Adrenal gland (tissue), 9 donors: ENCODE measurements at regions not wholly inside any gene's neighbourhood (a gene's known extent, or its start where the extent isn't known, plus 50 kb on each side); places are given as distances from the start of the nearest gene placed in this dataset.

ENCODE experiments used
- DNase-seq, 7 donors: peaks; one replicate each; pipeline ENCODE4 v3.0.0-alpha.2; 2019 to 2020
- H3K27ac ChIP-seq, 5 donors: fragments of 200-600 bp; sonication (generic) in 4 of 5; 1 replicate in 3 of 5; 2 replicates in 2 of 5; pipeline versions ENCODE4 v1.5.1 to v1.8.0; 2016 to 2020; ENCODE audit warnings: mild to moderate bottlenecking in 1 of 5
- H3K27me3 ChIP-seq: fragments of 200-600 bp; 2 replicates; pipeline ENCODE4 v1.8.0; 2021
- H3K36me3 ChIP-seq, 2 donors: fragments of 200-600 bp; replicated peaks in 1 of 2; 1 replicate in 1 of 2; 2 replicates in 1 of 2; pipeline versions ENCODE4 v1.5.1 to v1.8.0; 2018 to 2022
- H3K4me1 ChIP-seq, 2 donors: fragments of 200-600 bp; replicated peaks in 1 of 2; 1 replicate in 1 of 2; 2 replicates in 1 of 2; pipeline versions ENCODE4 v1.5.1 to v1.8.0; 2018 to 2021
- H3K4me3 ChIP-seq, 4 donors: fragments of 200-600 bp; sonication (generic) in 3 of 4; one replicate each; pipeline ENCODE4 v1.5.1; 2016 to 2018
- H3K9me3 ChIP-seq, 3 donors: fragments of 200-600 bp; sonication (generic) in 1 of 3; replicated peaks in 1 of 3; 1 replicate in 2 of 3; 2 replicates in 1 of 3; pipeline versions ENCODE4 v1.5.1 to v1.8.0; 2016 to 2021
- CTCF ChIP-seq, 6 experiments: fragments of 450-650 bp in 4 of 6; fragments of 200-600 bp in 2 of 6; sonication (generic) in 1 of 6; IDR thresholded peaks; 1 replicate in 5 of 6; 2 replicates in 1 of 6; pipeline versions ENCODE4 v1.5.1 to v1.8.0; 2016 to 2021; ENCODE audit warnings: antibody characterized with exemption in 6 of 6, mild to moderate bottlenecking in 2 of 6, moderate library complexity in 1 of 6
- POLR2A ChIP-seq, 2 donors: fragments of 450-650 bp; IDR thresholded peaks; one replicate each; pipeline ENCODE4 v1.6.1; 2017; ENCODE audit warnings: antibody characterized with exemption in 2 of 2, mild to moderate bottlenecking in 2 of 2, moderate library complexity in 1 of 2
- WGBS, 4 donors: extraction: QIAGEN DNeasy Blood & Tissue Kit in 2 of 4; methylation state at CpG; one replicate each; pipeline versions ENCODE4 v1.1.5 to v1.1.7; 2013 to 2017; 5-methylcytosine and 5-hydroxymethylcytosine counted together
- intact Hi-C, 2 donors: fragments of 100-400 bp; cut with DNase I; formaldehyde crosslinking; loops; one replicate each; pipeline versions ENCODE4 v1.14.1 to v1.15.0; 2022 to 2023
- donor health status: healthy with polysubstance abuse.
- donor health status: Bipolar disorder and iron deficiency.
- donor health status: DM: yes; HTN: yes; CAD: no.
- donor health status: DM: no; HTN: no; CAD: no.
- donor health status: DM: no; HTN: no; CAD: no.

DNA sequence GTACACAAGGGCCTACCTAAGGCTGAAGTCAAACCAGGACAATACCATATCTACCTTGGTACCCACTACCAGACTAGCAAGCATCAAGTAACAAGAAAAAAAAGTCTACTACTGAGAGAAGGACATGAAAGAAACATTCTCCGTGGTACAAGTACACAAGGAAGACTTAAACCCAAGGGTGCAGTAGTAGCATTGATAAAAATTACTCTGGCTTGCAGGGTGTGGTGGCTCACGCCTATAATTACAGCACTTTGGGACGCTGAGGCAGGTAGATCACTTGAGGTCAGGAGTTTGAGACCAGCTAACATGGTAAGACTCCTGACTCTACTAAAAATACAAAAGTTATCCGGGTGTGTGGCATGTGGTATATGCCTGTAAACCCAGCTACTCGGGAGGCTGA, 386.5 kb upstream of the PMFBP1 start:
- 94 to 97% (median 95%) methylated on average over 5 of the region's 5 CpGs for WGBS, 4 donors
- Histone ChIP-seq H3K4me3 (no peak overlapping the region), H3K4me1 (no peaks in the 10 kb centered on the region), H3K9me3 (no peaks in the 10 kb centered on the region), H3K36me3 (no peaks in the 10 kb centered on the region), H3K27ac (no peak overlapping the region), H3K27me3 (no peaks in the 10 kb centered on the region)
- intact Hi-C loops, result no loop called here
- DNase-seq, result no peak
- TF ChIP-seq CTCF (IDR thresholded peaks at IDR 0.05), result no peak

DNA sequence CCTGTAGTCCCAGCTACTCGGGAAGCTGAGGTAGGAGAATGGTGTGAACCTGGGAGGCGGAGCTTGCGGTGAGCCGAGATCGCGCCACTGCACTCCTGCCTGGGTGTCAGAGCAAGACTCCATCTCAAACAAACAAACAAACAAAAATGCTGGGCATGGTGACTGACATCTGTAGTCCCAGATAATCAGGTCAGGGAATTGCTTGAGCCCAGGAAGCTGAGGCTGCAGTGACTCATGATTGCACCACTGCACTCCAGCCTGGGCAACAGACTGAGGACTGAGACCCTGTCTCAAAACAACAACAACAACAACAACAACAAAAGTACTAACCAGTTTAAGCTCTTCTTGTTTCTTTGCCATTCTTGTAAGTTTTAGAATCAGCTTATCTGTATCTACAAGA, 383.0 kb upstream of the PMFBP1 start:
- 91 to 98% (median 96%) methylated on average over 6 of the region's 6 CpGs for WGBS, 4 donors
- no peak overlapping the region for H3K27ac ChIP-seq
- no peak overlapping the region for H3K4me3 ChIP-seq
- H3K27me3 ChIP-seq, result no peaks in the 10 kb centered on the region
- H3K36me3 ChIP-seq, result no peaks in the 10 kb centered on the region
- no peak for DNase-seq
- intact Hi-C loops, result no loop called here
- H3K9me3 ChIP-seq, result no peaks in the 10 kb centered on the region
- no peak for TF ChIP-seq CTCF (IDR thresholded peaks at IDR 0.05)
- no peak for TF ChIP-seq POLR2A (IDR thresholded peaks at IDR 0.05)
- H3K4me1 ChIP-seq, result no peaks in the 10 kb centered on the region

DNA sequence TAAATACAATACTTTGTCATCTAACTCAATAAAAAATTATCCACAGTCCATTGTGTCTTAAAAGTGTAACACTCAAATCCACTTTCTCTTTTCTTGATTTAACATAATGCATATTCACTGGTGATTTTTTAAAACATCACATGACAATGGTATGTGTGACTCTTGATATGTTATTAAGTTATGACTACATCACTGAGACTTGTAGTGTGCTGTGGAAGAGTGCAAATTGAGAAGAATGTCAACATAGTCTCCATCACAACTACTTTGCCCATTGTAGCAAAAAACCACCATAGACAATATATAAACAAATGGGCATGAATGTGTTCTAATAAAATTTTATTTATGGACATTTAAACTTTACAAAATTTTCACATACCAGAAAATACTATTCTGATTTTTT, 380.7 kb upstream of the PMFBP1 start:
- no peaks in the 10 kb centered on the region for H3K27me3 ChIP-seq
- no peak overlapping the region for H3K4me3 ChIP-seq
- DNase-seq, result no peak
- no peaks in the 10 kb centered on the region for H3K4me1 ChIP-seq
- H3K27ac ChIP-seq, result no peak overlapping the region
- no peaks in the 10 kb centered on the region for H3K9me3 ChIP-seq
- intact Hi-C loops, result no loop called here
- TF ChIP-seq CTCF (IDR thresholded peaks at IDR 0.05) (no peak), POLR2A (IDR thresholded peaks at IDR 0.05) (no peak)
- no peaks in the 10 kb centered on the region for H3K36me3 ChIP-seq

DNA sequence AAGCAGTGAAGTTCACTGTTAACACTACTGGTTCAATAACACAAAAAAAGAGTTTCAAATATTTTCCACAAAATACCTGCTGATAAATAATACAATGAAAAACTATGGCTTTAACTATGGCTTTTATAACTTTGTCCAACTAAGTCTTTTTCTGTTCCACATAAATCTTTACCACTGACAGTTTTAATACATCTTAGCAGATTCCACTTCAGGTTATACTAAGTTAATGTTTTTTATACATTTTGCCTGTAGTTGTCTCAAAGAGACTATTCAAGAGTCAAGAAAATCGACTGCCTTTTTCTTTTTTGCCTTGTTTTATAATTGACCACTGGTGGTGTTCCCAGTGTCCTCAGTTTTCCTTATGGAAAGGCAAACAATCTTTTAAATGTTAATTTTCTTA, 379.7 kb upstream of the PMFBP1 start:
- H3K4me3 ChIP-seq, result no peak overlapping the region
- DNase-seq, result no peak
- 86 to 97% (median 92%) methylated on average over 1 of the region's 1 CpG for WGBS, 4 donors
- H3K27ac ChIP-seq, result no peak overlapping the region
- no peak for TF ChIP-seq CTCF (IDR thresholded peaks at IDR 0.05)
- no peak for TF ChIP-seq POLR2A (IDR thresholded peaks at IDR 0.05)
- H3K4me1 ChIP-seq, result no peaks in the 10 kb centered on the region
- no peaks in the 10 kb centered on the region for H3K36me3 ChIP-seq
- H3K27me3 ChIP-seq, result no peaks in the 10 kb centered on the region
- intact Hi-C loops, result no loop called here
- H3K9me3 ChIP-seq, result no peaks in the 10 kb centered on the region
